Kidney epithelial cell (primary cell): ENCODE measurements at regions not wholly inside any gene's neighbourhood (a gene's known extent, or its start where the extent isn't known, plus 50 kb on each side); places are given as distances from the start of the nearest gene placed in this dataset.

Source experiments
- DNase-seq: peaks from one replicate; pipeline ENCODE4 v3.0.0-alpha.2; 2010; ENCODE audit warnings: low read depth
- H3K27me3 ChIP-seq: 2 replicates; pipeline ENCODE4 v1.6.0; 2011; ENCODE audit warnings: low read length; ENCODE audit not compliant: control insufficient read depth, insufficient read depth
- H3K36me3 ChIP-seq: 2 replicates; pipeline ENCODE4 v1.5.1; 2011; ENCODE audit warnings: low read length; ENCODE audit not compliant: control insufficient read depth, insufficient read depth
- H3K4me3 ChIP-seq: 2 replicates; pipeline ENCODE4 v1.5.1; 2011; ENCODE audit warnings: low read depth, mild to moderate bottlenecking, control low read depth, low read length
- CTCF ChIP-seq: IDR thresholded peaks from 2 replicates; pipeline ENCODE4 v1.5.1; 2011; ENCODE audit warnings: mild to moderate bottlenecking, moderate library complexity, low read length, control low read depth, inconsistent platforms; ENCODE audit not compliant: insufficient read depth, poor library complexity, severe bottlenecking

- H3K4me3 ChIP-seq = no peak overlapping the region
- no peak for DNase-seq
Measured at GRCh38 chr9:12934545-12935272, 159.9 kb downstream of the LURAP1L start.

GRCh38 chr9:12935714-12936113 lies 160.9 kb downstream of the LURAP1L start:
- H3K4me3 ChIP-seq = no peak overlapping the region
- no peak for TF ChIP-seq CTCF
- DNase-seq = no peak
- no peaks in the 10 kb centered on the region for H3K36me3 ChIP-seq
- H3K27me3 ChIP-seq = no peaks in the 10 kb centered on the region

More at GRCh38 chr9:12934545-12935272, 159.9 kb downstream of the LURAP1L start:
- Histone ChIP-seq H3K27me3 (no peaks in the 10 kb centered on the region), H3K36me3 (no peaks in the 10 kb centered on the region)
- no peak for TF ChIP-seq CTCF

GRCh38 chr9:12954441-12954840 lies 179.6 kb downstream of the LURAP1L start:
- DNase-seq = no peak
- Histone ChIP-seq H3K27me3 (no peaks in the 10 kb centered on the region), H3K36me3 (no peaks in the 10 kb centered on the region), H3K4me3 (no peak overlapping the region)
- TF ChIP-seq CTCF = no peak

- Histone ChIP-seq H3K4me3 (no peak overlapping the region), H3K36me3 (no peaks in the 10 kb centered on the region), H3K27me3 (no peaks in the 10 kb centered on the region)
- DNase-seq = no peak
- no peak for TF ChIP-seq CTCF
Measured at GRCh38 chr9:12955510-12956163, 180.8 kb downstream of the LURAP1L start.

GRCh38 chr9:12956261-12956660 lies 181.4 kb downstream of the LURAP1L start:
- no peak overlapping the region for H3K4me3 ChIP-seq
- no peak for DNase-seq
- H3K27me3 ChIP-seq = no peaks in the 10 kb centered on the region
- TF ChIP-seq CTCF = no peak
- H3K36me3 ChIP-seq = no peaks in the 10 kb centered on the region
